Neural progenitor cell (in vitro differentiated cells): ENCODE measurements at regions not wholly inside any gene's neighbourhood (a gene's known extent, or its start where the extent isn't known, plus 50 kb on each side); places are given as distances from the start of the nearest gene placed in this dataset.
A peak's percentile ranks its signal among the peaks of the same experiment; 100 is the strongest.

Source experiments
- DNase-seq: peaks from one replicate; pipeline ENCODE4 v3.0.0-alpha.2; 2016; ENCODE audit warnings: low spot score
- H2AFZ ChIP-seq: fragments of 200-600 bp; sonication (generic); replicated peaks from 2 replicates; pipeline ENCODE4 v1.6.1; 2016; ENCODE audit warnings: antibody characterized with exemption
- H3F3A ChIP-seq: fragments of 200-600 bp; sonication (generic); 2 replicates; pipeline ENCODE4 v1.6.1; 2016; ENCODE audit warnings: antibody characterized with exemption, low read depth
- H3K27ac ChIP-seq: fragments of 200-600 bp; sonication (generic); 2 replicates; pipeline ENCODE4 v1.5.1; 2016; ENCODE audit warnings: mild to moderate bottlenecking
- H3K27me3 ChIP-seq: fragments of 200-600 bp; sonication (generic); 2 replicates; pipeline ENCODE4 v1.6.1; 2016; ENCODE audit warnings: mild to moderate bottlenecking, moderate library complexity
- H3K36me3 ChIP-seq: fragments of 200-600 bp; sonication (generic); 2 replicates; pipeline ENCODE4 v1.5.1; 2016
- H3K4me1 ChIP-seq: fragments of 200-600 bp; sonication (generic); 2 replicates; pipeline ENCODE4 v1.6.1; 2016; ENCODE audit warnings: mixed run types
- H3K4me2 ChIP-seq: fragments of 200-600 bp; sonication (generic); 2 replicates; pipeline ENCODE4 v1.6.1; 2016
- H3K4me3 ChIP-seq: fragments of 200-600 bp; sonication (generic); 2 replicates; pipeline ENCODE4 v1.5.1; 2016
- H3K79me2 ChIP-seq: fragments of 200-600 bp; sonication (generic); 2 replicates; pipeline ENCODE4 v1.6.1; 2016; ENCODE audit warnings: low read depth
- H3K9ac ChIP-seq: fragments of 200-600 bp; sonication (generic); 2 replicates; pipeline ENCODE4 v1.6.1; 2016
- H3K9me3 ChIP-seq: fragments of 200-600 bp; sonication (generic); 2 replicates; pipeline ENCODE4 v1.5.1; 2016; ENCODE audit warnings: low read depth
- H4K20me1 ChIP-seq: fragments of 200-600 bp; sonication (generic); 2 replicates; pipeline ENCODE4 v1.6.1; 2016; ENCODE audit warnings: low read depth
- H3K27ac Mint-ChIP-seq: 3 replicates; pipeline ENCODE4 v1.8.0; 2021; ENCODE audit warnings: mixed read lengths
- H3K27me3 Mint-ChIP-seq: 2 replicates; pipeline ENCODE4 v1.8.0; 2022; ENCODE audit warnings: low read depth, mild to moderate bottlenecking, inconsistent platforms, moderate library complexity, mixed read lengths; ENCODE audit not compliant: insufficient read depth
- H3K36me3 Mint-ChIP-seq: 3 replicates; pipeline ENCODE4 v1.8.0; 2021; ENCODE audit warnings: mixed read lengths
- H3K4me1 Mint-ChIP-seq: 3 replicates; pipeline ENCODE4 v1.8.0; 2021; ENCODE audit warnings: mixed read lengths
- H3K4me3 Mint-ChIP-seq: 3 replicates; pipeline ENCODE4 v1.8.0; 2021; ENCODE audit warnings: mild to moderate bottlenecking, moderate library complexity, mixed read lengths
- H3K9me3 Mint-ChIP-seq: 3 replicates; pipeline ENCODE4 v1.8.0; 2020; ENCODE audit warnings: mixed read lengths
- EZH2 ChIP-seq: fragments of 200-600 bp; sonication (generic); IDR thresholded peaks from 2 replicates; pipeline ENCODE4 v1.6.1; 2017; ENCODE audit warnings: antibody characterized with exemption, mild to moderate bottlenecking, moderate library complexity
- EZH2phosphoT487 ChIP-seq: fragments of 200-600 bp; sonication (generic); IDR thresholded peaks from 2 replicates; pipeline ENCODE4 v1.6.1; 2017; ENCODE audit warnings: antibody characterized with exemption
- TF ChIP-seq, protein P1 (sequence below): fragments of 200-600 bp; sonication (generic); IDR thresholded peaks from 2 replicates; pipeline ENCODE4 v1.5.1; 2017; ENCODE audit warnings: antibody characterized with exemption, mild to moderate bottlenecking

DNA sequence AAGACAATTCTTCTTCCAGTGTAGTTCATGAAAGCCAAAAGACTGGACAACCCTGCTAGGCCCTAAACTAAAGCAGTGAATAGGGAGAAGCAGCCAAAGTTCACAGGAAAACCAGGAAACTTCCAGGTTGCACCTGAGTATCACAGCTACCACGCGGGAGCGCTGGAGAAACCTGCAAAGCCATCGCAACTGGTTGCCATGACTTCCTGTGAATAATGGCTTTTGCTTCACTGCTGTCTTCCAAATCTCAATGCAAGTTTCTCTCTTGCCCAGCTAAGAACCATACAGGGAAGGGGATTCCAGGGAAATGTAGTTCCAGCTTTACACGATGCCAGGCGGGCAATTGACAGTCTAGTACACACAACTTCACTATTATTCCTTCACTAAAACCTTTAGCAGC lies 114.1 kb downstream of the GXYLT1 start:
- H3K4me3 ChIP-seq: no peak overlapping the region
- H3K27me3 Mint-ChIP-seq: peaks cover 2% of the 10 kb centered on the region
- DNase-seq: no peak
- no peaks in the 10 kb centered on the region for H3K36me3 Mint-ChIP-seq
- no peak for TF ChIP-seq EZH2phosphoT487
- TF ChIP-seq EZH2: no peak
- TF ChIP-seq, protein P1, sequence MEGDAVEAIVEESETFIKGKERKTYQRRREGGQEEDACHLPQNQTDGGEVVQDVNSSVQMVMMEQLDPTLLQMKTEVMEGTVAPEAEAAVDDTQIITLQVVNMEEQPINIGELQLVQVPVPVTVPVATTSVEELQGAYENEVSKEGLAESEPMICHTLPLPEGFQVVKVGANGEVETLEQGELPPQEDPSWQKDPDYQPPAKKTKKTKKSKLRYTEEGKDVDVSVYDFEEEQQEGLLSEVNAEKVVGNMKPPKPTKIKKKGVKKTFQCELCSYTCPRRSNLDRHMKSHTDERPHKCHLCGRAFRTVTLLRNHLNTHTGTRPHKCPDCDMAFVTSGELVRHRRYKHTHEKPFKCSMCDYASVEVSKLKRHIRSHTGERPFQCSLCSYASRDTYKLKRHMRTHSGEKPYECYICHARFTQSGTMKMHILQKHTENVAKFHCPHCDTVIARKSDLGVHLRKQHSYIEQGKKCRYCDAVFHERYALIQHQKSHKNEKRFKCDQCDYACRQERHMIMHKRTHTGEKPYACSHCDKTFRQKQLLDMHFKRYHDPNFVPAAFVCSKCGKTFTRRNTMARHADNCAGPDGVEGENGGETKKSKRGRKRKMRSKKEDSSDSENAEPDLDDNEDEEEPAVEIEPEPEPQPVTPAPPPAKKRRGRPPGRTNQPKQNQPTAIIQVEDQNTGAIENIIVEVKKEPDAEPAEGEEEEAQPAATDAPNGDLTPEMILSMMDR: no peak
- no peaks in the 10 kb centered on the region for H3K9me3 Mint-ChIP-seq
- H2AFZ ChIP-seq: no peak overlapping the region
- H3K79me2 ChIP-seq: no peaks in the 10 kb centered on the region
- H3K9ac ChIP-seq: no peak overlapping the region
- no peaks in the 10 kb centered on the region for H3K9me3 ChIP-seq
- no peaks in the 10 kb centered on the region for H4K20me1 ChIP-seq
- no peak overlapping the region for H3K27ac Mint-ChIP-seq
- H3K27me3 ChIP-seq: no peaks in the 10 kb centered on the region
- H3K4me1 ChIP-seq: no peaks in the 10 kb centered on the region
- no peak overlapping the region for H3K27ac ChIP-seq
- no peaks in the 10 kb centered on the region for H3K36me3 ChIP-seq
- no peak overlapping the region for H3K4me3 Mint-ChIP-seq
- no peaks in the 10 kb centered on the region for H3F3A ChIP-seq
- H3K4me1 Mint-ChIP-seq: no peaks in the 10 kb centered on the region
- no peak overlapping the region for H3K4me2 ChIP-seq

DNA sequence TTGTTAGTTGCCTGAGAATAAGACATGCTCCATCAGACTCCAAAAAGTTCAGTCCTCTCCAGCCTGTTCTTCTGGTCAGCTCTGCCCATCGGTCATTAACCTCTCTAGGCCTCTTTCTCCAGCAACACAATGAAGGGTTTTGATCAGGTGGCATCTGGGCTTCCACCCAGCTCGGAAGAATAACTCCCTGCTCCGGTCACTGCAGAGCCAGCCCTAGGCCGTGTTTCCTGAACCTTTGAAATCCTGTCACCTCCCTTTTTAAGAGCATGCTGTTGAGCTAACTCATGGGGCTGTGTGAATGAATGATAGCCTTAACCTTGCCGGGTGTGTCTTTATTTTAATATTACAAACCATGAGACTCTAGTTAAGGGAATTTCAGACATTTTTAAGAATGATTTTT lies 117.1 kb downstream of the GXYLT1 start:
- no peak overlapping the region for H3K27ac ChIP-seq
- H3K4me1 Mint-ChIP-seq: peaks cover 10% of the 10 kb centered on the region
- H3K4me2 ChIP-seq: no peak overlapping the region
- TF ChIP-seq EZH2 (no peak), EZH2phosphoT487 (no peak)
- TF ChIP-seq, protein P1: no peak
- no peaks in the 10 kb centered on the region for H3K9me3 ChIP-seq
- H3K4me1 ChIP-seq: peaks cover 3% of the 10 kb centered on the region
- no peaks in the 10 kb centered on the region for H3K36me3 Mint-ChIP-seq
- no peaks in the 10 kb centered on the region for H4K20me1 ChIP-seq
- no peaks in the 10 kb centered on the region for H3K36me3 ChIP-seq
- no peak overlapping the region for H3K27ac Mint-ChIP-seq
- no peaks in the 10 kb centered on the region for H3K27me3 ChIP-seq
- no peak for DNase-seq
- H3K4me3 ChIP-seq: no peak overlapping the region
- H3K9ac ChIP-seq: no peak overlapping the region
- no peak overlapping the region for H2AFZ ChIP-seq
- H3F3A ChIP-seq: no peaks in the 10 kb centered on the region
- H3K9me3 Mint-ChIP-seq: peaks cover 4% of the 10 kb centered on the region
- H3K27me3 Mint-ChIP-seq: peaks cover 2% of the 10 kb centered on the region
- no peaks in the 10 kb centered on the region for H3K79me2 ChIP-seq
- no peak overlapping the region for H3K4me3 Mint-ChIP-seq

DNA sequence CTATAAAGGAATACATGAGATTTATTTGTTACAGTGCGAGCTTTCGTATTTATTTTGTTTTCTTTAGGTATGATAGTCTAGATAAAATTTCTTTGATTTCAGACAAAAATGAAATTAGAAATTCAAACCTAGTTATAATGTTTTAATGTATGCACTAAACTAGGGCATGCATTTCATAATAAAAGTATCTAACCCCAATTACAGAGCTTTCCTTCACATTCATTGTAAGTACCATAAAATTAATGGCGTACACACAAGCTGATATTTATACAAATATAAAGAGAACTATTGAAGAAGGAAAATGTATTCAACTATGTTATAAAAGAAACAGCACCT lies 120.2 kb downstream of the GXYLT1 start:
- DNase-seq: no peak
- no peak overlapping the region for H3K27ac ChIP-seq
- TF ChIP-seq EZH2phosphoT487 (no peak), EZH2 (no peak)
- TF ChIP-seq, protein P1: no peak
- H3K9me3 ChIP-seq: no peaks in the 10 kb centered on the region
- H2AFZ ChIP-seq: peak overlapping the region; percentile 96
- H3K27me3 ChIP-seq: no peaks in the 10 kb centered on the region
- no peaks in the 10 kb centered on the region for H3K79me2 ChIP-seq
- peaks cover 5% of the 10 kb centered on the region for H3K27me3 Mint-ChIP-seq
- H3K36me3 Mint-ChIP-seq: no peaks in the 10 kb centered on the region
- H3K9ac ChIP-seq: no peak overlapping the region
- H3K4me1 ChIP-seq: peaks cover 3% of the 10 kb centered on the region
- no peak overlapping the region for H3K4me2 ChIP-seq
- peaks cover 22% of the 10 kb centered on the region for H3K4me1 Mint-ChIP-seq
- H3F3A ChIP-seq: no peaks in the 10 kb centered on the region
- H3K9me3 Mint-ChIP-seq: peaks cover 7% of the 10 kb centered on the region
- no peaks in the 10 kb centered on the region for H4K20me1 ChIP-seq
- no peak overlapping the region for H3K4me3 Mint-ChIP-seq
- H3K36me3 ChIP-seq: no peaks in the 10 kb centered on the region
- H3K27ac Mint-ChIP-seq: no peak overlapping the region
- no peak overlapping the region for H3K4me3 ChIP-seq
